B cell (primary cell): ENCODE measurements at regions not wholly inside any gene's neighbourhood (a gene's known extent, or its start where the extent isn't known, plus 50 kb on each side); places are given as distances from the start of the nearest gene placed in this dataset.

ENCODE experiments used
- ATAC-seq: fragments of 200-7000 bp; cut with Tn5 transposase; one replicate; pipeline ENCODE4 v1.10.0; 2021; ENCODE audit warnings: low read depth, mild to moderate bottlenecking, moderate number of reproducible peaks, moderate library complexity
- CTCF ChIA-PET: fragments of 350-600 bp; sonication (Branson Sonifier 250); formaldehyde crosslinking; loops from one replicate; lab custom pipeline; 2021; ENCODE audit warnings: antibody characterized with exemption, inconsistent platforms; lab: Charles Lee
- POLR2A ChIA-PET: fragments of 350-600 bp; sonication (Branson Sonifier 250); formaldehyde crosslinking; loops from one replicate; lab custom pipeline; 2021; ENCODE audit warnings: antibody characterized with exemption; lab: Charles Lee
- DNase-seq: peaks from one replicate; pipeline ENCODE4 v3.0.0; 2013
- H2AFZ ChIP-seq: 2 replicates; pipeline ENCODE4 v1.6.1; 2012; ENCODE audit warnings: mild to moderate bottlenecking, low read depth, low read length; ENCODE audit not compliant: insufficient read depth, poor library complexity, severe bottlenecking
- H3K27ac ChIP-seq, 2 donors: 1 replicate in 1 of 2; 2 replicates in 1 of 2; pipeline ENCODE4 v1.5.1; 2012 to 2013; ENCODE audit warnings: low read length in 2 of 2, mild to moderate bottlenecking in 2 of 2, moderate library complexity in 1 of 2
- H3K27me3 ChIP-seq, 4 experiments: fragments of 200-600 bp in 1 of 4; sonication (generic) in 1 of 4; replicated peaks in 1 of 4; 1 replicate in 2 of 4; 2 replicates in 2 of 4; pipeline versions ENCODE4 v1.6.1 to v1.7.0; 2013 to 2016; ENCODE audit warnings: low read length in 3 of 4, mild to moderate bottlenecking in 2 of 4, mixed read lengths in 1 of 4, moderate library complexity in 1 of 4; ENCODE audit not compliant: insufficient read depth in 4 of 4, control insufficient read depth in 3 of 4; ENCODE audit errors: control extremely low read depth in 1 of 4
- H3K36me3 ChIP-seq, 2 experiments: replicated peaks in 1 of 2; 1 replicate in 1 of 2; 2 replicates in 1 of 2; pipeline versions ENCODE4 v1.6.1 to v1.7.1; 2013; ENCODE audit warnings: low read length in 1 of 2; ENCODE audit not compliant: insufficient read depth in 2 of 2, control insufficient read depth in 1 of 2; ENCODE audit errors: control extremely low read depth in 1 of 2, extremely low read depth in 1 of 2
- H3K4me1 ChIP-seq, 2 donors: fragments of 200-600 bp in 1 of 2; sonication (generic) in 1 of 2; 1 replicate in 1 of 2; 2 replicates in 1 of 2; pipeline versions ENCODE4 v1.5.1 to v1.6.1; 2013 to 2017; ENCODE audit warnings: low read length in 2 of 2; ENCODE audit not compliant: control insufficient read depth in 2 of 2, insufficient read depth in 2 of 2
- H3K4me2 ChIP-seq: replicated peaks from 2 replicates; pipeline ENCODE3; 2012; ENCODE audit warnings: mild to moderate bottlenecking, low read depth, low read length; ENCODE audit not compliant: poor library complexity, severe bottlenecking
- H3K4me3 ChIP-seq, 5 experiments: fragments of 200-600 bp in 1 of 5; sonication (generic) in 1 of 5; 1 replicate in 3 of 5; 2 replicates in 2 of 5; pipeline versions ENCODE4 v1.5.1 to v1.7.0; 2011 to 2016; ENCODE audit warnings: low read length in 4 of 5, mild to moderate bottlenecking in 4 of 5, low read depth in 2 of 5, control low read depth in 1 of 5, moderate library complexity in 1 of 5; ENCODE audit not compliant: insufficient read depth in 1 of 5; ENCODE audit errors: control extremely low read depth in 1 of 5, extremely low read depth in 1 of 5
- H3K79me2 ChIP-seq: fragments of 200-600 bp; sonication (generic); one replicate; pipeline ENCODE4 v1.6.0; 2016; ENCODE audit warnings: low read length; ENCODE audit not compliant: control insufficient read depth, insufficient read depth
- H3K9ac ChIP-seq: fragments of 200-600 bp; sonication (generic); 2 replicates; pipeline ENCODE4 v1.6.1; 2017; ENCODE audit warnings: mild to moderate bottlenecking, low read length, moderate library complexity
- H3K9me3 ChIP-seq, 3 donors: one replicate each; pipeline versions ENCODE4 v1.6.1 to v1.7.1; 2013; ENCODE audit warnings: low read length in 2 of 3; ENCODE audit not compliant: control insufficient read depth in 2 of 3, insufficient read depth in 1 of 3; ENCODE audit errors: control extremely low read depth in 1 of 3
- H4K20me1 ChIP-seq: 2 replicates; pipeline ENCODE4 v1.6.0; 2012; ENCODE audit warnings: mild to moderate bottlenecking, low read length; ENCODE audit not compliant: insufficient read depth, control insufficient read depth, poor library complexity, severe bottlenecking
- H3K27ac Mint-ChIP-seq: one replicate; pipeline ENCODE4 v1.8.0; 2021; ENCODE audit warnings: mixed read lengths
- H3K27me3 Mint-ChIP-seq: one replicate; pipeline ENCODE4 v1.8.0; 2021; ENCODE audit warnings: mixed read lengths
- H3K4me1 Mint-ChIP-seq: one replicate; pipeline ENCODE4 v1.8.0; 2021; ENCODE audit warnings: mixed read lengths
- H3K4me3 Mint-ChIP-seq: one replicate; pipeline ENCODE4 v1.8.0; 2021; ENCODE audit warnings: mixed read lengths
- H3K9me3 Mint-ChIP-seq: one replicate; pipeline ENCODE4 v1.8.0; 2022; ENCODE audit warnings: mixed read lengths; ENCODE audit not compliant: insufficient read depth
- CTCF ChIP-seq: fragments of 200-600 bp; IDR thresholded peaks from one replicate; pipeline ENCODE4 v1.8.0; 2022; ENCODE audit warnings: antibody characterized with exemption, mild to moderate bottlenecking
- EZH2 ChIP-seq: IDR thresholded peaks from 2 replicates; pipeline ENCODE4 v1.6.1; 2012; ENCODE audit warnings: borderline replicate concordance, low read depth, mild to moderate bottlenecking, moderate library complexity, low read length; ENCODE audit not compliant: insufficient read depth, poor library complexity, severe bottlenecking
- WGBS: methylation state at CpG from one replicate; pipeline ENCODE4 v1.1.5; 2013; ENCODE audit warnings: missing lambda C conversion rate; ENCODE audit not compliant: insufficient coverage; 5-methylcytosine and 5-hydroxymethylcytosine counted together
- intact Hi-C: fragments of 100-400 bp; cut with micrococcal nuclease; formaldehyde crosslinking; loops from one replicate; pipeline ENCODE4 v1.10.0; 2022

GRCh38 chr5:135173662-135174290 lies 139.7 kb upstream of the PITX1 start:
- no peak overlapping the region for H3K4me2 ChIP-seq
- H3K4me1 ChIP-seq = no peaks in the 10 kb centered on the region
- WGBS = 76% methylated on average over 5 of the region's 6 CpGs
- ATAC-seq (no peak), DNase-seq (no peak)
- H3K4me3 ChIP-seq = no peak overlapping the region
- no peaks in the 10 kb centered on the region for H3K36me3 ChIP-seq
- no peak for TF ChIP-seq EZH2
- TF ChIP-seq CTCF = no peak
- Mint-ChIP-seq H3K27ac (no peak overlapping the region), H3K4me1 (no peaks in the 10 kb centered on the region), H3K27me3 (peaks cover 48% of the 10 kb centered on the region), H3K4me3 (no peak overlapping the region), H3K9me3 (no peaks in the 10 kb centered on the region)
- no peak overlapping the region for H2AFZ ChIP-seq
- H3K9ac ChIP-seq = no peak overlapping the region
- ChIA-PET CTCF (no interaction called here), POLR2A (no interaction called here)
- H3K9me3 ChIP-seq = no peaks in the 10 kb centered on the region
- H3K27ac ChIP-seq = no peak overlapping the region
- H3K79me2 ChIP-seq = no peaks in the 10 kb centered on the region
- intact Hi-C loops = no loop called here
- H3K27me3 ChIP-seq = peaks cover 0 to 15% (median 5%) of the 10 kb centered on the region in 4 experiments
- H4K20me1 ChIP-seq = no peaks in the 10 kb centered on the region

GRCh38 chr5:135172718-135173117 lies 138.7 kb upstream of the PITX1 start:
- ChIA-PET CTCF (no interaction called here), POLR2A (no interaction called here)

More at GRCh38 chr5:135172718-135173117, 138.7 kb upstream of the PITX1 start:
- H4K20me1 ChIP-seq = no peaks in the 10 kb centered on the region
- DNase-seq = no peak
- Mint-ChIP-seq H3K27me3 (peaks cover 55% of the 10 kb centered on the region), H3K9me3 (no peaks in the 10 kb centered on the region), H3K27ac (no peak overlapping the region), H3K4me1 (no peaks in the 10 kb centered on the region), H3K4me3 (no peak overlapping the region)
- ATAC-seq = no peak
- no peak overlapping the region for H2AFZ ChIP-seq
- no peak overlapping the region for H3K4me3 ChIP-seq
- H3K4me1 ChIP-seq = no peaks in the 10 kb centered on the region
- no peak for TF ChIP-seq CTCF
- no peak for TF ChIP-seq EZH2
- no peaks in the 10 kb centered on the region for H3K79me2 ChIP-seq
- no peaks in the 10 kb centered on the region for H3K9me3 ChIP-seq
- H3K36me3 ChIP-seq = no peaks in the 10 kb centered on the region
- no peak overlapping the region for H3K27ac ChIP-seq
- intact Hi-C loops = no loop called here
- no peak overlapping the region for H3K9ac ChIP-seq
- WGBS = 63% methylated on average over 2 of the region's 2 CpGs
- no peak overlapping the region for H3K4me2 ChIP-seq
- H3K27me3 ChIP-seq = peaks cover 0 to 16% (median 5%) of the 10 kb centered on the region in 4 experiments
